ENCODE measurements at regions not wholly inside any gene's neighbourhood (a gene's known extent, or its start where the extent isn't known, plus 50 kb on each side); places are given as distances from the start of the nearest gene placed in this dataset.

GRCh38 chrX:39487166-39487968, 610.4 kb downstream of the BCOR start:
- no peak for TF ChIP-seq POLR2A (IDR thresholded peaks at IDR 0.05)
- TF ChIP-seq CTCF (IDR thresholded peaks at IDR 0.05) = no peak

Data from body of pancreas (tissue), 4 donors.